GM18868 (cell line): ENCODE measurements at regions not wholly inside any gene's neighbourhood (a gene's known extent, or its start where the extent isn't known, plus 50 kb on each side); places are given as distances from the start of the nearest gene placed in this dataset.

Experiments used
- ATAC-seq: cut with Tn5 transposase; IDR thresholded peaks from one replicate; pipeline ENCODE4 v1.9.1; 2021; ENCODE audit warnings: mild to moderate bottlenecking, moderate library complexity; ENCODE audit not compliant: unreplicated experiment

- ATAC-seq = no peak
Observed at GRCh38 chr14:36083317-36083716, 93.2 kb downstream of the PTCSC3 start.

GRCh38 chr14:36078080-36078479 is 98.4 kb downstream of the PTCSC3 start:
- no peak for ATAC-seq

- no peak for ATAC-seq
Observed at GRCh38 chr14:36076197-36076596, 100.3 kb downstream of the PTCSC3 start.

- ATAC-seq = no peak
Observed at GRCh38 chr14:36075203-36075602, 101.3 kb downstream of the PTCSC3 start.

GRCh38 chr14:36070720-36071043 is 105.8 kb downstream of the PTCSC3 start:
- ATAC-seq = no peak

GRCh38 chr14:36070031-36070719 is 106.3 kb downstream of the PTCSC3 start:
- ATAC-seq = peak; percentile 50

- ATAC-seq = peak; percentile 80
Observed at GRCh38 chr14:36069535-36069900, 107.0 kb downstream of the PTCSC3 start.

GRCh38 chr14:36068777-36069534 is 107.6 kb downstream of the PTCSC3 start:
- no peak for ATAC-seq

- no peak for ATAC-seq
Observed at GRCh38 chr14:36067428-36068187, 108.9 kb downstream of the PTCSC3 start.

GRCh38 chr14:36066636-36067035 is 109.9 kb downstream of the PTCSC3 start:
- ATAC-seq = no peak

GRCh38 chr14:36065831-36066230 is 110.7 kb downstream of the PTCSC3 start:
- no peak for ATAC-seq

- ATAC-seq = no peak
Observed at GRCh38 chr14:36059531-36059930, 117.0 kb downstream of the PTCSC3 start.

- ATAC-seq = no peak
Observed at GRCh38 chr14:36057452-36058116, 118.9 kb downstream of the PTCSC3 start.

GRCh38 chr14:36056845-36057244 is 119.7 kb downstream of the PTCSC3 start:
- ATAC-seq = no peak

- ATAC-seq = no peak
Observed at GRCh38 chr14:36055681-36056225, 120.8 kb downstream of the PTCSC3 start.

GRCh38 chr14:36055052-36055378 is 121.5 kb downstream of the PTCSC3 start:
- no peak for ATAC-seq

- ATAC-seq = no peak
Observed at GRCh38 chr14:36054353-36055051, 122.0 kb downstream of the PTCSC3 start.

- no peak for ATAC-seq
Observed at GRCh38 chr14:36052681-36053080, 123.8 kb downstream of the PTCSC3 start.

- ATAC-seq = no peak
Observed at GRCh38 chr14:36052063-36052462, 124.5 kb downstream of the PTCSC3 start.

- no peak for ATAC-seq
Observed at GRCh38 chr14:36048667-36049066, 127.9 kb downstream of the PTCSC3 start.

GRCh38 chr14:36047912-36048311 is 128.6 kb downstream of the PTCSC3 start:
- no peak for ATAC-seq
